Ishikawa (cell line): ENCODE measurements at regions not wholly inside any gene's neighbourhood (a gene's known extent, or its start where the extent isn't known, plus 50 kb on each side); places are given as distances from the start of the nearest gene placed in this dataset.

ENCODE experiments used
- CEBPB ChIP-seq: IDR thresholded peaks from 2 replicates; pipeline ENCODE4 v1.6.1; 2012
- CREB1 ChIP-seq: IDR thresholded peaks from 2 replicates; pipeline ENCODE4 v1.6.1; 2012; ENCODE audit warnings: low read depth
- EGR1 ChIP-seq: IDR thresholded peaks from 2 replicates; pipeline ENCODE4 v1.6.1; 2012
- EP300 ChIP-seq: IDR thresholded peaks from 2 replicates; pipeline ENCODE4 v1.6.1; 2012; ENCODE audit warnings: borderline replicate concordance
- MAX ChIP-seq: IDR thresholded peaks from 2 replicates; pipeline ENCODE4 v1.6.1; 2012
- NFIC ChIP-seq: IDR thresholded peaks from 2 replicates; pipeline ENCODE4 v1.6.1; 2012
- RAD21 ChIP-seq: IDR thresholded peaks from 2 replicates; pipeline ENCODE4 v1.6.1; 2012; ENCODE audit warnings: low read depth
- REST ChIP-seq: IDR thresholded peaks from 2 replicates; pipeline ENCODE4 v1.6.1; 2012; ENCODE audit warnings: low read depth, mild to moderate bottlenecking
- TAF1 ChIP-seq: IDR thresholded peaks from 2 replicates; pipeline ENCODE4 v1.6.1; 2012; ENCODE audit warnings: low read depth, mild to moderate bottlenecking
- TCF12 ChIP-seq: IDR thresholded peaks from 2 replicates; pipeline ENCODE4 v1.6.1; 2012; ENCODE audit warnings: low read depth
- USF1 ChIP-seq: IDR thresholded peaks from 2 replicates; pipeline ENCODE4 v1.6.1; 2012
- YY1 ChIP-seq: IDR thresholded peaks from 2 replicates; pipeline ENCODE4 v1.6.1; 2012; ENCODE audit warnings: low read depth
- ZBTB7A ChIP-seq: IDR thresholded peaks from 2 replicates; pipeline ENCODE4 v1.6.1; 2012; ENCODE audit warnings: low read depth

DNA sequence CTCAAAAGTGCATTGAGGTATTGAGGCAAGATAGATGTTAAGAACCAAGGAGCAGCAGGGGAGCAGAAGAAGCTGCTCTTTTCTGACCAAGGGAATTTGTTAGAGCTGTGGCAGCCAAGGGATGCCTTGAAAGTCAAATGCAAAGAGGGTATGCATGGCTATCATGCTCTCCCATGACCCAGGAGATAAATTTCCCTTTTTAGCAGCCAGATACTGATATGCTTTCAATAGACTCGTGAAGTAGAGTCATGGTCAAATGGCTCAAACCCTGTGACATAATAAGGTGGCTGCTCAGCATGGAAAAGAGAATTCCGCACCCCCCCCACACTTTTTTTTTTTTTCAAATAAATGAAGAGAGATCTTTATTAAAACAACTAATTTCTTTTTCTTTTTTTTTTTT, 180.9 kb upstream of the ACTBL2 start:
- TF ChIP-seq USF1 (no peak), RAD21 (no peak), CEBPB (no peak), EGR1 (no peak), YY1 (no peak), CREB1 (no peak), TCF12 (no peak), ZBTB7A (no peak), REST (no peak), EP300 (no peak), TAF1 (no peak), MAX (no peak), NFIC (no peak)
